ENCODE measurements at regions not wholly inside any gene's neighbourhood (a gene's known extent, or its start where the extent isn't known, plus 50 kb on each side); places are given as distances from the start of the nearest gene placed in this dataset.

DNA sequence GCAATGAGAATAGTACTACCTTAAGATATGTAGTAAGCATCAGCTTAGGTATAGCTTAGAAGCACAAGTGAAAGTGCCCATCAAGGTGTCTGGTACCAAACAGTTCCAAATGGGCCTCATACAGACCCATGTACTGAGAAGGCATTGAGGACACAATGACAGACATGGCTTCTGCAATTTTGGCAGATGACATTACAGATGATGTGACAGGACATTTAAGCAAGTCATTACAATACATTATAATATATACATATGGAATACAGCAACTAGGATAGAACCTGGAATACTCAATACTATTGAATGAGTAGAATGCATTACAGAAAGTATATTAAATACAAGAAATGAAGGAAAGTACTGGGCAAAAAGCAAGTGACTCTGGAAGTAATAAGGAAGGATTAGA lies 256.4 kb downstream of the GXYLT1 start:
- TF ChIP-seq CTCF (IDR thresholded peaks at IDR 0.05) (no peak), CREB1 (CRISPR knock-in tag; IDR thresholded peaks at IDR 0.05) (no peak), ETV6 (CRISPR knock-in tag; IDR thresholded peaks at IDR 0.05) (no peak), FOXJ3 (CRISPR knock-in tag; IDR thresholded peaks at IDR 0.05; ENCODE audit: borderline replicate concordance) (no peak)
- TF ChIP-seq, protein P1, sequence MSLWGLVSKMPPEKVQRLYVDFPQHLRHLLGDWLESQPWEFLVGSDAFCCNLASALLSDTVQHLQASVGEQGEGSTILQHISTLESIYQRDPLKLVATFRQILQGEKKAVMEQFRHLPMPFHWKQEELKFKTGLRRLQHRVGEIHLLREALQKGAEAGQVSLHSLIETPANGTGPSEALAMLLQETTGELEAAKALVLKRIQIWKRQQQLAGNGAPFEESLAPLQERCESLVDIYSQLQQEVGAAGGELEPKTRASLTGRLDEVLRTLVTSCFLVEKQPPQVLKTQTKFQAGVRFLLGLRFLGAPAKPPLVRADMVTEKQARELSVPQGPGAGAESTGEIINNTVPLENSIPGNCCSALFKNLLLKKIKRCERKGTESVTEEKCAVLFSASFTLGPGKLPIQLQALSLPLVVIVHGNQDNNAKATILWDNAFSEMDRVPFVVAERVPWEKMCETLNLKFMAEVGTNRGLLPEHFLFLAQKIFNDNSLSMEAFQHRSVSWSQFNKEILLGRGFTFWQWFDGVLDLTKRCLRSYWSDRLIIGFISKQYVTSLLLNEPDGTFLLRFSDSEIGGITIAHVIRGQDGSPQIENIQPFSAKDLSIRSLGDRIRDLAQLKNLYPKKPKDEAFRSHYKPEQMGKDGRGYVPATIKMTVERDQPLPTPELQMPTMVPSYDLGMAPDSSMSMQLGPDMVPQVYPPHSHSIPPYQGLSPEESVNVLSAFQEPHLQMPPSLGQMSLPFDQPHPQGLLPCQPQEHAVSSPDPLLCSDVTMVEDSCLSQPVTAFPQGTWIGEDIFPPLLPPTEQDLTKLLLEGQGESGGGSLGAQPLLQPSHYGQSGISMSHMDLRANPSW (CRISPR knock-in tag; conservative IDR thresholded peaks at IDR 0.05; ENCODE audit: low read depth): no peak

All from WTC11 (cell line).